ENCODE measurements at regions not wholly inside any gene's neighbourhood (a gene's known extent, or its start where the extent isn't known, plus 50 kb on each side); places are given as distances from the start of the nearest gene placed in this dataset.

- in situ Hi-C loops (cut with MboI; ENCODE audit: low sequenced_read_pairs) (no loop called here), dilution Hi-C loops (cut with HindIII; ENCODE audit: low sequenced_read_pairs, unreplicated experiment) (no loop called here), intact Hi-C loops (cut with micrococcal nuclease) (no loop called here)
- Histone ChIP-seq H2AFZ (replicated peaks; ENCODE audit: low read length, poor library complexity) (no peak overlapping the region), H3K9me1 (ENCODE audit: insufficient read depth, low read length) (no peaks in the 10 kb centered on the region), H2BK20ac (ENCODE audit: low read depth, low read length) (no peak overlapping the region), H3K4me1 (ENCODE audit: control insufficient read depth, insufficient read depth, low read length) (no peaks in the 10 kb centered on the region), H3K27ac (ENCODE audit: insufficient read depth, low read length) (no peak overlapping the region), H3K56ac (ENCODE audit: extremely low read depth, insufficient read depth, low read length) (no peak overlapping the region), H3K9ac (ENCODE audit: low read depth, low read length) (no peak overlapping the region), H2AK5ac (ENCODE audit: low read depth, low read length) (no peak overlapping the region), H4K91ac (ENCODE audit: insufficient read depth, low read depth, low read length) (no peak overlapping the region), H3K18ac (ENCODE audit: low read depth, low read length) (no peak overlapping the region), H4K20me1 (ENCODE audit: insufficient read depth, low read length) (no peaks in the 10 kb centered on the region), H3K4me2 (ENCODE audit: low read depth, low read length) (no peak overlapping the region), H2BK5ac (ENCODE audit: low read depth, low read length, poor library complexity, severe bottlenecking) (no peak overlapping the region), H2BK120ac (ENCODE audit: low read depth, low read length) (no peak overlapping the region), H2BK15ac (ENCODE audit: low read depth, low read length) (no peak overlapping the region), H4K5ac (ENCODE audit: low read depth, low read length) (no peak overlapping the region), H3K27me3 (ENCODE audit: control insufficient read depth, insufficient read depth, low read length) (no peaks in the 10 kb centered on the region), H3K4me3 (ENCODE audit: insufficient read depth, low read depth, low read length) (no peak overlapping the region), H2AK9ac (replicated peaks; ENCODE audit: low read depth, low read length, poor library complexity) (no peak overlapping the region), H3K23ac (ENCODE audit: low read depth, low read length) (no peak overlapping the region), H3K4ac (ENCODE audit: low read depth, low read length) (no peak overlapping the region), H3K9me3 (ENCODE audit: control insufficient read depth, insufficient read depth, low read length) (peaks cover 2% of the 10 kb centered on the region; the same call in 1 of the 2 replicates), H3K79me1 (ENCODE audit: low read depth in 1 of 2, low read length in 2 of 2) (no peaks in the 10 kb centered on the region), H3K36me3 (ENCODE audit: control insufficient read depth, insufficient read depth, low read length) (no peaks in the 10 kb centered on the region), H3K14ac (replicated peaks; ENCODE audit: low read depth, low read length) (no peak overlapping the region), H4K8ac (ENCODE audit: low read depth in 2 of 2, low read length in 2 of 2) (no peak overlapping the region)
- ATAC-seq (ENCODE audit: low read depth) (no peak), DNase-seq (no peak)
- POLR2A ChIA-PET (ENCODE audit: unreplicated experiment): no interaction called here
- no TSS peak for BruUV-seq (replicated peaks)
- WGBS, 2 experiments (ENCODE audit: extremely low coverage in 2 of 2, insufficient read length in 1 of 2): no CpG with 5 or more reads among the region's 1 CpG
- CTCF ChIA-PET: no interaction called here
- TF ChIP-seq BHLHE40 (IDR thresholded peaks at IDR 0.05; ENCODE audit: low read depth, low read length): no peak
- TF ChIP-seq RFX5 (IDR thresholded peaks at IDR 0.05; ENCODE audit: low read depth, low read length): no peak
- TF ChIP-seq MXI1 (IDR thresholded peaks at IDR 0.05; ENCODE audit: borderline replicate concordance, low read depth, low read length): no peak
- TF ChIP-seq, protein P1, sequence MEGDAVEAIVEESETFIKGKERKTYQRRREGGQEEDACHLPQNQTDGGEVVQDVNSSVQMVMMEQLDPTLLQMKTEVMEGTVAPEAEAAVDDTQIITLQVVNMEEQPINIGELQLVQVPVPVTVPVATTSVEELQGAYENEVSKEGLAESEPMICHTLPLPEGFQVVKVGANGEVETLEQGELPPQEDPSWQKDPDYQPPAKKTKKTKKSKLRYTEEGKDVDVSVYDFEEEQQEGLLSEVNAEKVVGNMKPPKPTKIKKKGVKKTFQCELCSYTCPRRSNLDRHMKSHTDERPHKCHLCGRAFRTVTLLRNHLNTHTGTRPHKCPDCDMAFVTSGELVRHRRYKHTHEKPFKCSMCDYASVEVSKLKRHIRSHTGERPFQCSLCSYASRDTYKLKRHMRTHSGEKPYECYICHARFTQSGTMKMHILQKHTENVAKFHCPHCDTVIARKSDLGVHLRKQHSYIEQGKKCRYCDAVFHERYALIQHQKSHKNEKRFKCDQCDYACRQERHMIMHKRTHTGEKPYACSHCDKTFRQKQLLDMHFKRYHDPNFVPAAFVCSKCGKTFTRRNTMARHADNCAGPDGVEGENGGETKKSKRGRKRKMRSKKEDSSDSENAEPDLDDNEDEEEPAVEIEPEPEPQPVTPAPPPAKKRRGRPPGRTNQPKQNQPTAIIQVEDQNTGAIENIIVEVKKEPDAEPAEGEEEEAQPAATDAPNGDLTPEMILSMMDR (conservative IDR thresholded peaks at IDR 0.05; ENCODE audit: low read depth, low read length): no peak
- TF ChIP-seq MAFK (IDR thresholded peaks at IDR 0.05; ENCODE audit: low read depth, low read length): no peak
- no peak for TF ChIP-seq POLR2A (IDR thresholded peaks at IDR 0.05; ENCODE audit: low read depth, low read length)
- TF ChIP-seq ELK1 (IDR thresholded peaks at IDR 0.05; ENCODE audit: borderline replicate concordance, low read depth, low read length): no peak
- TF ChIP-seq CEBPB (IDR thresholded peaks at IDR 0.05; ENCODE audit: low read depth, low read length): no peak
- no peak for TF ChIP-seq SMC3 (IDR thresholded peaks at IDR 0.05; ENCODE audit: low read depth, low read length)
- no peak for TF ChIP-seq CHD1 (IDR thresholded peaks at IDR 0.05; ENCODE audit: low read depth, low read length)
- TF ChIP-seq MAZ (IDR thresholded peaks at IDR 0.05; ENCODE audit: borderline replicate concordance, low read depth, low read length): no peak
- TF ChIP-seq FOS (IDR thresholded peaks at IDR 0.05; ENCODE audit: low read depth, low read length): no peak
- TF ChIP-seq RAD21 (IDR thresholded peaks at IDR 0.05; ENCODE audit: low read length): no peak
- no peak for TF ChIP-seq USF2 (IDR thresholded peaks at IDR 0.05; ENCODE audit: low read depth, low read length)
- TF ChIP-seq NFE2L2 (IDR thresholded peaks at IDR 0.05; ENCODE audit: low read depth, low read length): no peak
- no peak for TF ChIP-seq RCOR1 (IDR thresholded peaks at IDR 0.05; ENCODE audit: insufficient replicate concordance, low read length)
These were observed 1792.7 kb upstream of the MIR17HG start for GRCh38 chr13:89554801-89555200.

All from IMR-90 (cell line).